ENCODE measurements at regions not wholly inside any gene's neighbourhood (a gene's known extent, or its start where the extent isn't known, plus 50 kb on each side); places are given as distances from the start of the nearest gene placed in this dataset.

GRCh38 chr11:133727774-133728173, 117.5 kb downstream of the SPATA19 start:
- no peak overlapping the region for H3K4me3 ChIP-seq (ENCODE audit: low read depth in 2 of 2, low read length in 2 of 2)

GRCh38 chr11:133726542-133726941, 118.8 kb downstream of the SPATA19 start:
- Histone ChIP-seq H3K4me1 (ENCODE audit: control insufficient read depth, insufficient read depth, low read length) (no peaks in the 10 kb centered on the region), H3K4me3 (ENCODE audit: low read depth in 2 of 2, low read length in 2 of 2) (no peak overlapping the region), H3K27ac (ENCODE audit: low read length) (no peak overlapping the region), H3K36me3 (ENCODE audit: control insufficient read depth, insufficient read depth, low read length) (no peaks in the 10 kb centered on the region), H3K27me3 (ENCODE audit: control insufficient read depth, insufficient read depth, low read length) (no peaks in the 10 kb centered on the region; the same call in 1 of the 2 replicates), H3K9me3 (ENCODE audit: control insufficient read depth, insufficient read depth, low read depth, low read length) (no peaks in the 10 kb centered on the region)
- in situ Hi-C loops (cut with HindIII; ENCODE audit: low pct_unique_long_range_greater_than_20kb, low sequenced_read_pairs) (no loop called here), intact Hi-C loops (cut with micrococcal nuclease; ENCODE audit: unreplicated experiment) (no loop called here)
- no TSS peak for BruUV-seq (replicated peaks)
- ATAC-seq (no peak), DNase-seq (ENCODE audit: low read depth, low spot score) (no peak)
- ChIA-PET POLR2A (no interaction called here), CTCF (no interaction called here)
- TF ChIP-seq POLR2AphosphoS5 (IDR thresholded peaks at IDR 0.05; ENCODE audit: low read depth, low read length) (no peak), REST (IDR thresholded peaks at IDR 0.05; ENCODE audit: insufficient read depth in 1 of 2, low read depth in 2 of 2, low read length in 1 of 2) (no peak), SIN3A (IDR thresholded peaks at IDR 0.05; ENCODE audit: borderline replicate concordance, insufficient read depth, low read depth, low read length) (no peak), CTCF (IDR thresholded peaks at IDR 0.05) (no peak), TCF7L2 (IDR thresholded peaks at IDR 0.05; ENCODE audit: low read depth, low read length) (no peak)

More at GRCh38 chr11:133727774-133728173, 117.5 kb downstream of the SPATA19 start:
- in situ Hi-C loops (cut with HindIII; ENCODE audit: low pct_unique_long_range_greater_than_20kb, low sequenced_read_pairs), result no loop called here
- POLR2A ChIA-PET, result no interaction called here
- Histone ChIP-seq H3K27me3 (ENCODE audit: control insufficient read depth, insufficient read depth, low read length) (no peaks in the 10 kb centered on the region; the same call in 1 of the 2 replicates), H3K36me3 (ENCODE audit: control insufficient read depth, insufficient read depth, low read length) (no peaks in the 10 kb centered on the region), H3K27ac (ENCODE audit: low read length) (no peak overlapping the region), H3K9me3 (ENCODE audit: control insufficient read depth, insufficient read depth, low read depth, low read length) (no peaks in the 10 kb centered on the region), H3K4me1 (ENCODE audit: control insufficient read depth, insufficient read depth, low read length) (no peaks in the 10 kb centered on the region)
- intact Hi-C loops (cut with micrococcal nuclease; ENCODE audit: unreplicated experiment), result no loop called here
- no peak for ATAC-seq
- no peak for DNase-seq (ENCODE audit: low read depth, low spot score)
- TF ChIP-seq SIN3A (IDR thresholded peaks at IDR 0.05; ENCODE audit: borderline replicate concordance, insufficient read depth, low read depth, low read length) (no peak), REST (IDR thresholded peaks at IDR 0.05; ENCODE audit: insufficient read depth in 1 of 2, low read depth in 2 of 2, low read length in 1 of 2) (no peak), POLR2AphosphoS5 (IDR thresholded peaks at IDR 0.05; ENCODE audit: low read depth, low read length) (no peak), TCF7L2 (IDR thresholded peaks at IDR 0.05; ENCODE audit: low read depth, low read length) (no peak), CTCF (IDR thresholded peaks at IDR 0.05) (no peak)
- CTCF ChIA-PET, result no interaction called here
- BruUV-seq (replicated peaks), result no TSS peak

Data from Panc1 (cell line).